ENCODE measurements at regions not wholly inside any gene's neighbourhood (a gene's known extent, or its start where the extent isn't known, plus 50 kb on each side); places are given as distances from the start of the nearest gene placed in this dataset.

GRCh38 chr15:98124581-98124980 lies 164.1 kb downstream of the ARRDC4 start:
- DNase-seq (ENCODE audit: low read depth) = no peak
- H3K4me3 ChIP-seq (ENCODE audit: low read depth, low read length) = no peak overlapping the region
- TF ChIP-seq, protein P1, sequence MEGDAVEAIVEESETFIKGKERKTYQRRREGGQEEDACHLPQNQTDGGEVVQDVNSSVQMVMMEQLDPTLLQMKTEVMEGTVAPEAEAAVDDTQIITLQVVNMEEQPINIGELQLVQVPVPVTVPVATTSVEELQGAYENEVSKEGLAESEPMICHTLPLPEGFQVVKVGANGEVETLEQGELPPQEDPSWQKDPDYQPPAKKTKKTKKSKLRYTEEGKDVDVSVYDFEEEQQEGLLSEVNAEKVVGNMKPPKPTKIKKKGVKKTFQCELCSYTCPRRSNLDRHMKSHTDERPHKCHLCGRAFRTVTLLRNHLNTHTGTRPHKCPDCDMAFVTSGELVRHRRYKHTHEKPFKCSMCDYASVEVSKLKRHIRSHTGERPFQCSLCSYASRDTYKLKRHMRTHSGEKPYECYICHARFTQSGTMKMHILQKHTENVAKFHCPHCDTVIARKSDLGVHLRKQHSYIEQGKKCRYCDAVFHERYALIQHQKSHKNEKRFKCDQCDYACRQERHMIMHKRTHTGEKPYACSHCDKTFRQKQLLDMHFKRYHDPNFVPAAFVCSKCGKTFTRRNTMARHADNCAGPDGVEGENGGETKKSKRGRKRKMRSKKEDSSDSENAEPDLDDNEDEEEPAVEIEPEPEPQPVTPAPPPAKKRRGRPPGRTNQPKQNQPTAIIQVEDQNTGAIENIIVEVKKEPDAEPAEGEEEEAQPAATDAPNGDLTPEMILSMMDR (IDR thresholded peaks at IDR 0.05; ENCODE audit: insufficient read depth, low read depth, low read length, missing control alignments) = no peak

GRCh38 chr15:98126326-98127085 lies 166.0 kb downstream of the ARRDC4 start:
- DNase-seq (ENCODE audit: low read depth) = no peak
- H3K4me3 ChIP-seq (ENCODE audit: low read depth, low read length) = no peak overlapping the region

DNA sequence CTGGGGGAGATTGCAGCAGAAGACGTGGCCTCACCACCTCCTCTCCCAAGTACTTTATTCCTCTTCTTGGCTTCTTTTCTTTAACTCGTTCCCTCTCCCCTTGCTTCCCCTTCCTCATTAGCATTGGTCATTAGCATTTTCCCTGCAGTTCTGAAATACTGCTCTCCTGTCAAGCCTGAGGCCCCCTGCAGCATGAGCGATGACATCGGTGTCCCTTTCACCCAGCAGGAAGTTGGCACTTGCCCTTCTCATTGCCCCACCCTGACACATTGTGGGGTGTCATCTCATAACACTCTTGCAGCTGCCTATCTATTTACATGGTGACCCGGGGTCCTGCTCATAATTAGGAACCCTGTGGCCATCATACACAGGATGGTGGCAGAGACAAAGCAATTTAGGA lies 167.1 kb downstream of the ARRDC4 start:
- H3K4me3 ChIP-seq (ENCODE audit: low read depth, low read length) = no peak overlapping the region
- no peak for DNase-seq (ENCODE audit: low read depth)
- TF ChIP-seq, protein P1 (IDR thresholded peaks at IDR 0.05; ENCODE audit: insufficient read depth, low read depth, low read length, missing control alignments) = no peak

More at GRCh38 chr15:98126326-98127085, 166.0 kb downstream of the ARRDC4 start:
- TF ChIP-seq, protein P1 (IDR thresholded peaks at IDR 0.05; ENCODE audit: insufficient read depth, low read depth, low read length, missing control alignments) = no peak

GRCh38 chr15:98131924-98132323 lies 171.4 kb downstream of the ARRDC4 start:
- no peak overlapping the region for H3K4me3 ChIP-seq (ENCODE audit: low read depth, low read length)
- no peak for DNase-seq (ENCODE audit: low read depth)
- TF ChIP-seq, protein P1 (IDR thresholded peaks at IDR 0.05; ENCODE audit: insufficient read depth, low read depth, low read length, missing control alignments) = no peak

- no peak overlapping the region for H3K4me3 ChIP-seq (ENCODE audit: low read depth, low read length)
- no peak for DNase-seq (ENCODE audit: low read depth)
- TF ChIP-seq, protein P1 (IDR thresholded peaks at IDR 0.05; ENCODE audit: insufficient read depth, low read depth, low read length, missing control alignments) = no peak
Observed at GRCh38 chr15:98134905-98135304, 174.4 kb downstream of the ARRDC4 start.

GRCh38 chr15:98138910-98139309 lies 178.4 kb downstream of the ARRDC4 start:
- H3K4me3 ChIP-seq (ENCODE audit: low read depth, low read length) = no peak overlapping the region
- TF ChIP-seq, protein P1 (IDR thresholded peaks at IDR 0.05; ENCODE audit: insufficient read depth, low read depth, low read length, missing control alignments) = no peak
- no peak for DNase-seq (ENCODE audit: low read depth)

DNA sequence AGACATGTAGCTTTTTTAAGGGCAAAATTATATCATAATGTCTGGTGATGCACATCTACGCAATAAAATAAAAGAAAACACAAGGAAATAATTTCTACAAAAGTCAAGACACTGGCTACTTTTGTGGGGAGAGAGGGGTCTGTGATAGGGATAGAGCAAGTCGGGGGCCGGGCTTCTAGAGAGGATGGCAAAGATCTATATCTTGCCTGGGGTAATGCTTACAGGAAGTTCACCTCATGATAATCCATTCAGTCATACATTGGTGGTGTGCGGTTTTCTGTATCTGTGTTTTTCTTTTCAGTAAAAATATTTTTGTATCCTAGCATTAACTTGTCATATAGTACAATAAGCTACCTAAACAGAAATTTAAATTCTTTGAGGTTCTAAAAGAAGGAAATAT lies 178.8 kb downstream of the ARRDC4 start:
- H3K4me3 ChIP-seq (ENCODE audit: low read depth, low read length) = no peak overlapping the region
- TF ChIP-seq, protein P1 (IDR thresholded peaks at IDR 0.05; ENCODE audit: insufficient read depth, low read depth, low read length, missing control alignments) = no peak
- no peak for DNase-seq (ENCODE audit: low read depth)
